GM23338 (cell line): ENCODE measurements at regions not wholly inside any gene's neighbourhood (a gene's known extent, or its start where the extent isn't known, plus 50 kb on each side); places are given as distances from the start of the nearest gene placed in this dataset.

Source experiments
- ATAC-seq: fragments of 200-7000 bp; cut with Tn5 transposase; 3 replicates; pipeline ENCODE4 v1.9.1; 2020
- DNase-seq: peaks from one replicate; pipeline ENCODE4 v3.0.0-alpha.2; 2015; ENCODE audit warnings: low spot score
- H2AFZ ChIP-seq: fragments of 200-600 bp; sonication (generic); 2 replicates; pipeline ENCODE4 v1.8.0; 2016; ENCODE audit warnings: antibody characterized with exemption, mild to moderate bottlenecking, moderate library complexity
- H3F3A ChIP-seq: fragments of 200-600 bp; sonication (generic); replicated peaks from 2 replicates; pipeline ENCODE4 v1.8.0; 2017; ENCODE audit warnings: antibody characterized with exemption, mixed run types, low read depth
- H3K27ac ChIP-seq: fragments of 200-600 bp; sonication (generic); 2 replicates; pipeline ENCODE4 v1.6.1; 2016; ENCODE audit warnings: low read depth
- H3K27me3 ChIP-seq: fragments of 200-600 bp; sonication (generic); 2 replicates; pipeline ENCODE4 v1.8.0; 2016; ENCODE audit warnings: mild to moderate bottlenecking, mixed run types, moderate library complexity; ENCODE audit not compliant: insufficient read depth
- H3K36me3 ChIP-seq: fragments of 200-600 bp; sonication (generic); 2 replicates; pipeline ENCODE4 v1.8.0; 2016; ENCODE audit warnings: mild to moderate bottlenecking; ENCODE audit not compliant: insufficient read depth
- H3K4me1 ChIP-seq: fragments of 200-600 bp; sonication (generic); 2 replicates; pipeline ENCODE4 v1.8.0; 2016; ENCODE audit warnings: mild to moderate bottlenecking, moderate library complexity; ENCODE audit not compliant: insufficient read depth
- H3K4me2 ChIP-seq: fragments of 200-600 bp; sonication (generic); 2 replicates; pipeline ENCODE4 v1.7.1; 2017; ENCODE audit warnings: mixed run types
- H3K4me3 ChIP-seq: fragments of 200-600 bp; sonication (generic); 2 replicates; pipeline ENCODE4 v1.6.1; 2016; ENCODE audit warnings: mixed run types
- H3K79me2 ChIP-seq: fragments of 200-600 bp; sonication (generic); replicated peaks from 2 replicates; pipeline ENCODE4 v1.8.0; 2017; ENCODE audit warnings: mild to moderate bottlenecking; ENCODE audit not compliant: insufficient read depth
- H3K9me2 ChIP-seq: fragments of 200-600 bp; sonication (generic); 2 replicates; pipeline ENCODE4 v1.8.0; 2017; ENCODE audit not compliant: insufficient read depth
- H4K20me1 ChIP-seq: fragments of 200-600 bp; sonication (generic); replicated peaks from 2 replicates; pipeline ENCODE4 v1.8.0; 2017; ENCODE audit warnings: mild to moderate bottlenecking; ENCODE audit not compliant: insufficient read depth
- H3K27ac Mint-ChIP-seq: 2 replicates; pipeline ENCODE4 v1.8.0; 2020; ENCODE audit warnings: inconsistent platforms, mild to moderate bottlenecking, moderate library complexity, mixed read lengths
- H3K27me3 Mint-ChIP-seq: 3 replicates; pipeline ENCODE4 v1.8.0; 2022; ENCODE audit warnings: low read depth, mild to moderate bottlenecking, moderate library complexity, mixed read lengths, inconsistent platforms; ENCODE audit not compliant: insufficient read depth, poor library complexity
- H3K36me3 Mint-ChIP-seq: 3 replicates; pipeline ENCODE4 v1.8.0; 2021; ENCODE audit warnings: low read depth, mild to moderate bottlenecking, inconsistent platforms, moderate library complexity, mixed read lengths
- H3K4me1 Mint-ChIP-seq: 3 replicates; pipeline ENCODE4 v1.8.0; 2020; ENCODE audit warnings: mild to moderate bottlenecking, inconsistent platforms, mixed read lengths
- H3K4me3 Mint-ChIP-seq: 3 replicates; pipeline ENCODE4 v1.8.0; 2021; ENCODE audit warnings: moderate library complexity, mild to moderate bottlenecking, inconsistent platforms, mixed read lengths
- H3K9me3 Mint-ChIP-seq: 3 replicates; pipeline ENCODE4 v1.8.0; 2020; ENCODE audit warnings: moderate library complexity, mild to moderate bottlenecking, inconsistent platforms, mixed read lengths
- CTCF ChIP-seq, 2 experiments: fragments of 200-600 bp in 1 of 2; sonication (generic) in 1 of 2; conservative IDR thresholded peaks; 2 replicates each; pipeline versions ENCODE4 v1.5.1 to v1.6.1; 2016 to 2017; ENCODE audit warnings: antibody characterized with exemption in 2 of 2, low read depth in 2 of 2, mild to moderate bottlenecking in 2 of 2, moderate library complexity in 1 of 2
- ETS1 ChIP-seq: IDR thresholded peaks from 2 replicates; pipeline ENCODE4 v1.6.1; 2016; ENCODE audit warnings: antibody characterized with exemption
- NANOG ChIP-seq: IDR thresholded peaks from 2 replicates; pipeline ENCODE4 v1.6.1; 2016; ENCODE audit warnings: antibody characterized with exemption, borderline replicate concordance
- REST ChIP-seq: IDR thresholded peaks from one replicate; pipeline ENCODE4 v1.6.1; 2018; ENCODE audit warnings: antibody characterized with exemption; ENCODE audit not compliant: unreplicated experiment
- STAT1 ChIP-seq: IDR thresholded peaks from one replicate; pipeline ENCODE4 v1.6.1; 2016; ENCODE audit warnings: antibody characterized with exemption; ENCODE audit not compliant: unreplicated experiment
- ZNF114 ChIP-seq: fragments of 250-450 bp; sonication (Bioruptor Pico); IDR thresholded peaks from 2 replicates; pipeline ENCODE4 v1.5.0; 2020; ENCODE audit warnings: mild to moderate bottlenecking, moderate library complexity
- ZNF462 ChIP-seq: fragments of 250-450 bp; sonication (Bioruptor Pico); IDR thresholded peaks from 2 replicates; pipeline ENCODE4 v1.5.0; 2020; ENCODE audit warnings: mild to moderate bottlenecking, moderate library complexity

GRCh38 chr10:4141471-4141870 lies 356.5 kb upstream of the KLF6 start:
- Histone ChIP-seq H3K79me2 (no peaks in the 10 kb centered on the region), H2AFZ (no peak overlapping the region), H3K36me3 (peaks cover 6% of the 10 kb centered on the region), H3K4me2 (no peak overlapping the region), H3K4me1 (no peaks in the 10 kb centered on the region), H3K4me3 (no peak overlapping the region), H3K9me2 (no peaks in the 10 kb centered on the region; the same call in 1 of the 2 replicates), H3K27ac (no peak overlapping the region), H3F3A (no peaks in the 10 kb centered on the region), H4K20me1 (no peaks in the 10 kb centered on the region), H3K27me3 (no peaks in the 10 kb centered on the region)
- Mint-ChIP-seq H3K36me3 (peaks cover 19% of the 10 kb centered on the region), H3K4me3 (no peak overlapping the region), H3K4me1 (peaks cover 6% of the 10 kb centered on the region), H3K9me3 (peaks cover 30% of the 10 kb centered on the region), H3K27me3 (peaks cover 2% of the 10 kb centered on the region), H3K27ac (no peak overlapping the region)
- DNase-seq (peak; percentile 27), ATAC-seq (peak; percentile 46)
- TF ChIP-seq CTCF (conservative IDR thresholded peaks at IDR 0.05; ENCODE audit: low read depth in 2 of 2) (no peak), STAT1 (no peak), REST (peak; percentile 78), ZNF462 (CRISPR knock-in tag) (no peak), ETS1 (no peak), NANOG (no peak), ZNF114 (no peak)
